ENCODE measurements at regions not wholly inside any gene's neighbourhood (a gene's known extent, or its start where the extent isn't known, plus 50 kb on each side); places are given as distances from the start of the nearest gene placed in this dataset.

DNA sequence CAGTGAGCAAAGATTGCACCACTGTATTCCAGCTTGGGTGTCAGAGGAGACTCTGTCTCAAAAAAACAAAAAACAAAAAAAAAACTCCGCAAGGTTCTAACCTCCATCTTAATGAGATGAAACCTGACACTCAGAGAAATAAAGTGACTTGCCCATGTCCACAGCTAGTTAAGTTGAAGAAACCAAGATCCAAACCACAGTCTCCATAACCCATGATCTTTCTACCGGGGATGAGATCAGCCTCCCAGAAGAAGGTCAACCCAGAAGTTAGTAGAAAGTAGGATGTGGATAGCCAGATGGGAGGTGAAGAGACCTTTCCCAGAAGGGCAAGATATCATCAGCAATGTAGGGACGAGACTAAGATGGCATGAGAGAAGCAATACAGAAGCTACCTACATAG, 140.4 kb upstream of the ADRA1B start:
- no peaks in the 10 kb centered on the region for H3K27me3 ChIP-seq (ENCODE audit: control insufficient read depth, insufficient read depth, low read length)
- DNase-seq (ENCODE audit: low read depth) (no peak), FAIRE-seq (no peak)
- no peaks in the 10 kb centered on the region for H3K36me3 ChIP-seq (ENCODE audit: control insufficient read depth, insufficient read depth, low read length)
- TF ChIP-seq, protein P1, sequence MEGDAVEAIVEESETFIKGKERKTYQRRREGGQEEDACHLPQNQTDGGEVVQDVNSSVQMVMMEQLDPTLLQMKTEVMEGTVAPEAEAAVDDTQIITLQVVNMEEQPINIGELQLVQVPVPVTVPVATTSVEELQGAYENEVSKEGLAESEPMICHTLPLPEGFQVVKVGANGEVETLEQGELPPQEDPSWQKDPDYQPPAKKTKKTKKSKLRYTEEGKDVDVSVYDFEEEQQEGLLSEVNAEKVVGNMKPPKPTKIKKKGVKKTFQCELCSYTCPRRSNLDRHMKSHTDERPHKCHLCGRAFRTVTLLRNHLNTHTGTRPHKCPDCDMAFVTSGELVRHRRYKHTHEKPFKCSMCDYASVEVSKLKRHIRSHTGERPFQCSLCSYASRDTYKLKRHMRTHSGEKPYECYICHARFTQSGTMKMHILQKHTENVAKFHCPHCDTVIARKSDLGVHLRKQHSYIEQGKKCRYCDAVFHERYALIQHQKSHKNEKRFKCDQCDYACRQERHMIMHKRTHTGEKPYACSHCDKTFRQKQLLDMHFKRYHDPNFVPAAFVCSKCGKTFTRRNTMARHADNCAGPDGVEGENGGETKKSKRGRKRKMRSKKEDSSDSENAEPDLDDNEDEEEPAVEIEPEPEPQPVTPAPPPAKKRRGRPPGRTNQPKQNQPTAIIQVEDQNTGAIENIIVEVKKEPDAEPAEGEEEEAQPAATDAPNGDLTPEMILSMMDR (IDR thresholded peaks at IDR 0.05; ENCODE audit: insufficient read depth, low read length, severe bottlenecking) = no peak
- no peak overlapping the region for H3K4me3 ChIP-seq (ENCODE audit: low read depth, low read length)

GRCh38 chr5:159777049-159777660, 139.1 kb upstream of the ADRA1B start:
- Histone ChIP-seq H3K36me3 (ENCODE audit: control insufficient read depth, insufficient read depth, low read length) (no peaks in the 10 kb centered on the region), H3K4me3 (ENCODE audit: low read depth, low read length) (no peak overlapping the region), H3K27me3 (ENCODE audit: control insufficient read depth, insufficient read depth, low read length) (no peaks in the 10 kb centered on the region)
- FAIRE-seq (no peak), DNase-seq (ENCODE audit: low read depth) (no peak)
- TF ChIP-seq, protein P1 (IDR thresholded peaks at IDR 0.05; ENCODE audit: insufficient read depth, low read length, severe bottlenecking) = no peak

GRCh38 chr5:159779481-159779880, 136.8 kb upstream of the ADRA1B start:
- Histone ChIP-seq H3K4me3 (ENCODE audit: low read depth, low read length) (no peak overlapping the region), H3K27me3 (ENCODE audit: control insufficient read depth, insufficient read depth, low read length) (no peaks in the 10 kb centered on the region), H3K36me3 (ENCODE audit: control insufficient read depth, insufficient read depth, low read length) (no peaks in the 10 kb centered on the region)
- FAIRE-seq = no peak
- TF ChIP-seq, protein P1 (IDR thresholded peaks at IDR 0.05; ENCODE audit: insufficient read depth, low read length, severe bottlenecking) = no peak
- no peak for DNase-seq (ENCODE audit: low read depth)

DNA sequence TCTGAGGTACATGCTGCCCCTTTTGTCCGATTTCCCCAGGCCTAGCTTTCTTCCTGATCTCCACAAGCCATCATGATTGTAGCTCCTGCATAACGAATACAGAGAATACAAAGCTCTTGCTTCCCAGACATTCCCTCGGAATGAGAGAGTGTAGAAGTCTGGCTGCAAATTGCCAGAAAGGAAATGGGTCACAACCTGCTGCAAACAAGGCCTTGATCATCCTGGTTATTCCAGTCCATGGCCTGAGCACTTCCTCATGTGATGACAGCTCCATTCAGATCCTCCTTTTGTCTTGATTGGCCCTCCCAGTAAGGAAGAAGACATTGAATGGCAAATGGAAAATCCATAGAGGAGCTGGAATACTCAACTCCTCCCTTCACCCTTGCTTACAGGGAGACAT, 136.0 kb upstream of the ADRA1B start:
- FAIRE-seq (no peak), DNase-seq (ENCODE audit: low read depth) (peak; percentile 90)
- no peak overlapping the region for H3K4me3 ChIP-seq (ENCODE audit: low read depth, low read length)
- H3K36me3 ChIP-seq (ENCODE audit: control insufficient read depth, insufficient read depth, low read length) = no peaks in the 10 kb centered on the region
- TF ChIP-seq, protein P1 (IDR thresholded peaks at IDR 0.05; ENCODE audit: insufficient read depth, low read length, severe bottlenecking) = no peak
- no peaks in the 10 kb centered on the region for H3K27me3 ChIP-seq (ENCODE audit: control insufficient read depth, insufficient read depth, low read length)

- no peaks in the 10 kb centered on the region for H3K36me3 ChIP-seq (ENCODE audit: control insufficient read depth, insufficient read depth, low read length)
- FAIRE-seq = no peak
- H3K27me3 ChIP-seq (ENCODE audit: control insufficient read depth, insufficient read depth, low read length) = no peaks in the 10 kb centered on the region
- TF ChIP-seq, protein P1 (IDR thresholded peaks at IDR 0.05; ENCODE audit: insufficient read depth, low read length, severe bottlenecking) = no peak
- DNase-seq (ENCODE audit: low read depth) = peak; percentile 84
- no peak overlapping the region for H3K4me3 ChIP-seq (ENCODE audit: low read depth, low read length)
Measured at GRCh38 chr5:159781626-159782157, 134.6 kb upstream of the ADRA1B start.

Data from bronchial epithelial cell (primary cell).